ENCODE measurements at regions not wholly inside any gene's neighbourhood (a gene's known extent, or its start where the extent isn't known, plus 50 kb on each side); places are given as distances from the start of the nearest gene placed in this dataset.

- H3K4me3 ChIP-seq (ENCODE audit: control insufficient read depth in 1 of 7, extremely low read depth in 1 of 7, insufficient read depth in 4 of 7, low read depth in 2 of 7, low read length in 6 of 7): no peak overlapping the region
- WGBS (ENCODE audit: insufficient coverage): 95% methylated on average over 8 of the region's 13 CpGs
- H3K27ac ChIP-seq (ENCODE audit: insufficient read depth in 1 of 2, low read depth in 1 of 2, low read length in 2 of 2, poor library complexity in 1 of 2, severe bottlenecking in 2 of 2): no peak overlapping the region
- H3K4me1 ChIP-seq (ENCODE audit: control extremely low read depth in 1 of 4, control insufficient read depth in 4 of 4, insufficient read depth in 4 of 4, low read length in 3 of 4): peaks cover 0 to 10% (median 8%) of the 10 kb centered on the region in 4 experiments
- no peaks in the 10 kb centered on the region for H3K9me3 ChIP-seq (ENCODE audit: control extremely low read depth in 1 of 5, control insufficient read depth in 4 of 5, insufficient read depth in 2 of 5, low read depth in 1 of 5, low read length in 4 of 5)
- peaks cover 0 to 18% (median 0%) of the 10 kb centered on the region in 5 experiments for H3K27me3 ChIP-seq (replicated peaks in 2 of 5; ENCODE audit: control insufficient read depth in 4 of 5, insufficient read depth in 5 of 5, low read length in 4 of 5)
- H3K36me3 ChIP-seq (ENCODE audit: control insufficient read depth in 4 of 4, insufficient read depth in 4 of 4, low read length in 3 of 4): no peaks in the 10 kb centered on the region
- ChIA-PET POLR2A (no interaction called here), CTCF (no interaction called here)
- no peak for DNase-seq
These were observed 177.1 kb upstream of the ALG10B start for GRCh38 chr12:38139456-38139855.

- 94% methylated on average over 8 of the region's 8 CpGs for WGBS (ENCODE audit: insufficient coverage)
- H3K9me3 ChIP-seq (ENCODE audit: control extremely low read depth in 1 of 5, control insufficient read depth in 4 of 5, insufficient read depth in 2 of 5, low read depth in 1 of 5, low read length in 4 of 5): peaks cover 0 to 2% (median under 1%) of the 10 kb centered on the region in 5 experiments
- CTCF ChIA-PET: no interaction called here
These were observed 175.3 kb upstream of the ALG10B start for GRCh38 chr12:38141239-38141638.

GRCh38 chr12:38141861-38142260, 174.7 kb upstream of the ALG10B start:
- H3K4me1 ChIP-seq (ENCODE audit: control extremely low read depth in 1 of 4, control insufficient read depth in 4 of 4, insufficient read depth in 4 of 4, low read length in 3 of 4): peaks cover 0 to 10% (median 8%) of the 10 kb centered on the region in 4 experiments
- no peak overlapping the region for H3K4me3 ChIP-seq (ENCODE audit: control insufficient read depth in 1 of 7, extremely low read depth in 1 of 7, insufficient read depth in 4 of 7, low read depth in 2 of 7, low read length in 6 of 7)
- H3K9me3 ChIP-seq (ENCODE audit: control extremely low read depth in 1 of 5, control insufficient read depth in 4 of 5, insufficient read depth in 2 of 5, low read depth in 1 of 5, low read length in 4 of 5): peaks cover 0 to 7% (median 5%) of the 10 kb centered on the region in 5 experiments
- ChIA-PET POLR2A (no interaction called here), CTCF (interaction anchor here (0.9 kb wide), 1 partner anchor 9 kb away, joined by 3 read pairs; no protein-coding TSS in a partner anchor)
- H3K27ac ChIP-seq (ENCODE audit: insufficient read depth in 1 of 2, low read depth in 1 of 2, low read length in 2 of 2, poor library complexity in 1 of 2, severe bottlenecking in 2 of 2): no peak overlapping the region
- no peaks in the 10 kb centered on the region for H3K36me3 ChIP-seq (ENCODE audit: control insufficient read depth in 4 of 4, insufficient read depth in 4 of 4, low read length in 3 of 4)
- DNase-seq: no peak
- 93% methylated on average over 8 of the region's 9 CpGs for WGBS (ENCODE audit: insufficient coverage)
- peaks cover 0 to 17% (median 0%) of the 10 kb centered on the region in 5 experiments for H3K27me3 ChIP-seq (replicated peaks in 2 of 5; ENCODE audit: control insufficient read depth in 4 of 5, insufficient read depth in 5 of 5, low read length in 4 of 5)

More at GRCh38 chr12:38141239-38141638, 175.3 kb upstream of the ALG10B start:
- H3K27ac ChIP-seq (ENCODE audit: insufficient read depth in 1 of 2, low read depth in 1 of 2, low read length in 2 of 2, poor library complexity in 1 of 2, severe bottlenecking in 2 of 2): no peak overlapping the region
- no peaks in the 10 kb centered on the region for H3K36me3 ChIP-seq (ENCODE audit: control insufficient read depth in 4 of 4, insufficient read depth in 4 of 4, low read length in 3 of 4)
- H3K27me3 ChIP-seq (replicated peaks in 2 of 5; ENCODE audit: control insufficient read depth in 4 of 5, insufficient read depth in 5 of 5, low read length in 4 of 5): peaks cover 0 to 18% (median 0%) of the 10 kb centered on the region in 5 experiments
- H3K4me1 ChIP-seq (ENCODE audit: control extremely low read depth in 1 of 4, control insufficient read depth in 4 of 4, insufficient read depth in 4 of 4, low read length in 3 of 4): peaks cover 0 to 10% (median 8%) of the 10 kb centered on the region in 4 experiments
- no peak overlapping the region for H3K4me3 ChIP-seq (ENCODE audit: control insufficient read depth in 1 of 7, extremely low read depth in 1 of 7, insufficient read depth in 4 of 7, low read depth in 2 of 7, low read length in 6 of 7)
- POLR2A ChIA-PET: no interaction called here
- DNase-seq: no peak

- Histone ChIP-seq H3K4me3 (ENCODE audit: control insufficient read depth in 1 of 7, extremely low read depth in 1 of 7, insufficient read depth in 4 of 7, low read depth in 2 of 7, low read length in 6 of 7) (no peak overlapping the region), H3K27me3 (replicated peaks in 2 of 5; ENCODE audit: control insufficient read depth in 4 of 5, insufficient read depth in 5 of 5, low read length in 4 of 5) (peaks cover 0 to 7% (median 0%) of the 10 kb centered on the region in 5 experiments), H3K27ac (ENCODE audit: insufficient read depth in 1 of 2, low read depth in 1 of 2, low read length in 2 of 2, poor library complexity in 1 of 2, severe bottlenecking in 2 of 2) (no peak overlapping the region), H3K36me3 (ENCODE audit: control insufficient read depth in 4 of 4, insufficient read depth in 4 of 4, low read length in 3 of 4) (no peaks in the 10 kb centered on the region), H3K9me3 (ENCODE audit: control extremely low read depth in 1 of 5, control insufficient read depth in 4 of 5, insufficient read depth in 2 of 5, low read depth in 1 of 5, low read length in 4 of 5) (peaks cover 0 to 12% (median 10%) of the 10 kb centered on the region in 5 experiments), H3K4me1 (ENCODE audit: control extremely low read depth in 1 of 4, control insufficient read depth in 4 of 4, insufficient read depth in 4 of 4, low read length in 3 of 4) (peaks cover 0 to 10% (median 8%) of the 10 kb centered on the region in 4 experiments)
- 93% methylated on average over 2 of the region's 5 CpGs for WGBS (ENCODE audit: insufficient coverage)
- CTCF ChIA-PET: no interaction called here
- POLR2A ChIA-PET: no interaction called here
- DNase-seq: no peak
These were observed 173.6 kb upstream of the ALG10B start for GRCh38 chr12:38142974-38143373.

- Histone ChIP-seq H3K4me3 (ENCODE audit: control insufficient read depth in 1 of 7, extremely low read depth in 1 of 7, insufficient read depth in 4 of 7, low read depth in 2 of 7, low read length in 6 of 7) (no peak overlapping the region), H3K4me1 (ENCODE audit: control extremely low read depth in 1 of 4, control insufficient read depth in 4 of 4, insufficient read depth in 4 of 4, low read length in 3 of 4) (peaks cover 0 to under 1% (median 0%) of the 10 kb centered on the region in 4 experiments), H3K9me3 (ENCODE audit: control extremely low read depth in 1 of 5, control insufficient read depth in 4 of 5, insufficient read depth in 2 of 5, low read depth in 1 of 5, low read length in 4 of 5) (peaks cover 0 to 15% (median 10%) of the 10 kb centered on the region in 5 experiments), H3K27me3 (replicated peaks in 2 of 5; ENCODE audit: control insufficient read depth in 4 of 5, insufficient read depth in 5 of 5, low read length in 4 of 5) (no peaks in the 10 kb centered on the region), H3K27ac (ENCODE audit: insufficient read depth in 1 of 2, low read depth in 1 of 2, low read length in 2 of 2, poor library complexity in 1 of 2, severe bottlenecking in 2 of 2) (no peak overlapping the region), H3K36me3 (ENCODE audit: control insufficient read depth in 4 of 4, insufficient read depth in 4 of 4, low read length in 3 of 4) (no peaks in the 10 kb centered on the region)
- WGBS (ENCODE audit: insufficient coverage): 100% methylated on average over 2 of the region's 4 CpGs
- no peak for DNase-seq
- CTCF ChIA-PET: no interaction called here
- POLR2A ChIA-PET: no interaction called here
These were observed 172.5 kb upstream of the ALG10B start for GRCh38 chr12:38144049-38144448.

- Histone ChIP-seq H3K4me3 (ENCODE audit: control insufficient read depth in 1 of 7, extremely low read depth in 1 of 7, insufficient read depth in 4 of 7, low read depth in 2 of 7, low read length in 6 of 7) (no peak overlapping the region), H3K9me3 (ENCODE audit: control extremely low read depth in 1 of 5, control insufficient read depth in 4 of 5, insufficient read depth in 2 of 5, low read depth in 1 of 5, low read length in 4 of 5) (peaks cover 0 to 20% (median 10%) of the 10 kb centered on the region in 5 experiments), H3K36me3 (ENCODE audit: control insufficient read depth in 4 of 4, insufficient read depth in 4 of 4, low read length in 3 of 4) (no peaks in the 10 kb centered on the region), H3K4me1 (ENCODE audit: control extremely low read depth in 1 of 4, control insufficient read depth in 4 of 4, insufficient read depth in 4 of 4, low read length in 3 of 4) (no peaks in the 10 kb centered on the region), H3K27me3 (replicated peaks in 2 of 5; ENCODE audit: control insufficient read depth in 4 of 5, insufficient read depth in 5 of 5, low read length in 4 of 5) (no peaks in the 10 kb centered on the region), H3K27ac (ENCODE audit: insufficient read depth in 1 of 2, low read depth in 1 of 2, low read length in 2 of 2, poor library complexity in 1 of 2, severe bottlenecking in 2 of 2) (no peak overlapping the region)
- ChIA-PET CTCF (no interaction called here), POLR2A (no interaction called here)
- WGBS (ENCODE audit: insufficient coverage): 87% methylated on average over 17 of the region's 17 CpGs
- DNase-seq: no peak
These were observed 171.8 kb upstream of the ALG10B start for GRCh38 chr12:38144601-38145436.

GRCh38 chr12:38149395-38150073, 167.0 kb upstream of the ALG10B start:
- H3K4me3 ChIP-seq (ENCODE audit: control insufficient read depth in 1 of 7, extremely low read depth in 1 of 7, insufficient read depth in 4 of 7, low read depth in 2 of 7, low read length in 6 of 7): no peak overlapping the region
- POLR2A ChIA-PET: no interaction called here
- H3K27me3 ChIP-seq (replicated peaks in 2 of 5; ENCODE audit: control insufficient read depth in 4 of 5, insufficient read depth in 5 of 5, low read length in 4 of 5): no peaks in the 10 kb centered on the region
- no peak for DNase-seq
- CTCF ChIA-PET: no interaction called here
- peaks cover 0 to 29% (median 26%) of the 10 kb centered on the region in 5 experiments for H3K9me3 ChIP-seq (ENCODE audit: control extremely low read depth in 1 of 5, control insufficient read depth in 4 of 5, insufficient read depth in 2 of 5, low read depth in 1 of 5, low read length in 4 of 5)
- H3K4me1 ChIP-seq (ENCODE audit: control extremely low read depth in 1 of 4, control insufficient read depth in 4 of 4, insufficient read depth in 4 of 4, low read length in 3 of 4): no peaks in the 10 kb centered on the region
- 86% methylated on average over 14 of the region's 14 CpGs for WGBS (ENCODE audit: insufficient coverage)
- H3K27ac ChIP-seq (ENCODE audit: insufficient read depth in 1 of 2, low read depth in 1 of 2, low read length in 2 of 2, poor library complexity in 1 of 2, severe bottlenecking in 2 of 2): no peak overlapping the region
- H3K36me3 ChIP-seq (ENCODE audit: control insufficient read depth in 4 of 4, insufficient read depth in 4 of 4, low read length in 3 of 4): no peaks in the 10 kb centered on the region
